K562 (cell line): ENCODE measurements at regions not wholly inside any gene's neighbourhood (a gene's known extent, or its start where the extent isn't known, plus 50 kb on each side); places are given as distances from the start of the nearest gene placed in this dataset.

ENCODE experiments used
- ATAC-seq: fragments of 200-7000 bp; cut with Tn5 transposase; 3 replicates; pipeline ENCODE4 v1.9.1; 2020; ENCODE audit warnings: moderate library complexity
- BruUV-seq: library from RNA; stranded (reverse); fragments of 400-500 nt; replicated peaks from 2 replicates; lab custom pipeline; 2021; lab: Mats Ljungman, UMichigan
- CTCF ChIA-PET: fragments of 300-600 bp; formaldehyde crosslinking; extraction: SDS; loops from one replicate; lab custom pipeline; 2021; ENCODE audit warnings: low intra/inter-chr PET ratio; lab: Yijun Ruan, JAX
- POLR2A ChIA-PET: fragments of 300-600, 350-650 bp; sonication (Branson Sonifier 250); formaldehyde crosslinking; extraction: SDS; loops from one replicate; lab custom pipeline; 2021; ENCODE audit warnings: antibody characterized with exemption, inconsistent platforms; lab: Yijun Ruan, JAX
- DNase-seq, 4 experiments: peaks; one replicate each; pipeline versions ENCODE4 v3.0.0 to v3.0.0-alpha.2; 2011 to 2018; ENCODE audit warnings: low spot score in 3 of 4, mixed read lengths in 3 of 4; ENCODE audit errors: extremely low read depth in 1 of 4
- FAIRE-seq: peaks from 2 replicates; lab custom pipeline; 2011; peaks lifted over from hg19 to GRCh38; lab: Jason Lieb, UNC
- H2AFZ ChIP-seq: 2 replicates; pipeline ENCODE4 v1.6.0; 2011; ENCODE audit warnings: low read depth, low read length, control low read depth, inconsistent platforms
- H3K27ac ChIP-seq: fragments of 200-600 bp; 3 replicates; pipeline ENCODE4 v1.8.0; 2011; ENCODE audit warnings: low read depth, mild to moderate bottlenecking, control low read depth, inconsistent platforms, low read length, moderate library complexity, mixed read lengths; ENCODE audit errors: extremely low read depth
- H3K27me3 ChIP-seq, 2 experiments: fragments of 300-600 bp in 1 of 2; 2 replicates in 1 of 2; 3 replicates in 1 of 2; pipeline versions ENCODE4 v1.6.0 to v1.8.0; 2011; ENCODE audit warnings: inconsistent platforms in 2 of 2, low read length in 2 of 2, mild to moderate bottlenecking in 1 of 2, mixed read lengths in 1 of 2, moderate library complexity in 1 of 2; ENCODE audit not compliant: control insufficient read depth in 2 of 2, insufficient read depth in 2 of 2
- H3K36me3 ChIP-seq: fragments of 300-600 bp; 3 replicates; pipeline ENCODE4 v1.8.0; 2011; ENCODE audit warnings: mild to moderate bottlenecking, low read length, inconsistent platforms; ENCODE audit not compliant: control insufficient read depth, insufficient read depth
- H3K4me1 ChIP-seq, 2 experiments: fragments of 200-600 bp in 1 of 2; replicated peaks in 1 of 2; 2 replicates in 1 of 2; 3 replicates in 1 of 2; pipeline versions ENCODE4 v1.5.1 to v1.8.0; 2011; ENCODE audit warnings: inconsistent platforms in 2 of 2, low read length in 2 of 2, mild to moderate bottlenecking in 1 of 2, mixed read lengths in 1 of 2, moderate library complexity in 1 of 2; ENCODE audit not compliant: control insufficient read depth in 2 of 2, insufficient read depth in 2 of 2
- H3K4me2 ChIP-seq: 2 replicates; pipeline ENCODE4 v1.6.1; 2011; ENCODE audit warnings: low read length, control low read depth, inconsistent platforms, mixed read lengths; ENCODE audit not compliant: insufficient read depth
- H3K4me3 ChIP-seq: fragments of 200-600 bp; sonication (generic), shearing (Covaris generic); 2 replicates; pipeline ENCODE4 v1.5.1; 2016; ENCODE audit warnings: control low read depth, inconsistent platforms
- H3K79me2 ChIP-seq: fragments of 200-600 bp; 3 replicates; pipeline ENCODE4 v1.8.0; 2011; ENCODE audit warnings: low read length, inconsistent platforms; ENCODE audit not compliant: control insufficient read depth, insufficient read depth
- H3K9ac ChIP-seq, 2 experiments: 2 replicates each; pipeline versions ENCODE4 v1.6.0 to v1.6.1; 2011; ENCODE audit warnings: low read depth in 2 of 2, low read length in 2 of 2, control low read depth in 1 of 2, inconsistent platforms in 1 of 2, mild to moderate bottlenecking in 1 of 2, mixed read lengths in 1 of 2; ENCODE audit not compliant: insufficient read depth in 1 of 2
- H3K9me1 ChIP-seq: one replicate; pipeline ENCODE4 v1.6.0; 2011; ENCODE audit warnings: inconsistent platforms, mild to moderate bottlenecking, low read length, moderate library complexity; ENCODE audit not compliant: control insufficient read depth, insufficient read depth
- H3K9me3 ChIP-seq: replicated peaks from 2 replicates; pipeline ENCODE4 v1.5.1; 2011; ENCODE audit warnings: low read depth, low read length, inconsistent platforms; ENCODE audit not compliant: control insufficient read depth, insufficient read depth
- H4K20me1 ChIP-seq: replicated peaks from 2 replicates; pipeline ENCODE4 v1.6.1; 2011; ENCODE audit warnings: low read length, inconsistent platforms, mixed read lengths; ENCODE audit not compliant: control insufficient read depth, insufficient read depth
- BHLHE40 ChIP-seq: IDR thresholded peaks from 2 replicates; pipeline ENCODE4 v1.6.1; 2011; ENCODE audit warnings: low read length, improper control_type of control experiment
- PCBP1 ChIP-seq: fragments of 200-400 bp; formaldehyde crosslinking; IDR thresholded peaks from 2 replicates; pipeline ENCODE4 v1.6.1; 2018; ENCODE audit warnings: mild to moderate bottlenecking, low read depth, low read length; ENCODE audit not compliant: poor library complexity, severe bottlenecking
- PRDM10 ChIP-seq: fragments of 450-650 bp; IDR thresholded peaks from 2 replicates; pipeline ENCODE4 v1.6.1; 2018; ENCODE audit not compliant: partially characterized antibody
- RAD21 ChIP-seq, 2 experiments: fragments of 250-450 bp in 1 of 2; fragments of 450-650 bp in 1 of 2; sonication (Bioruptor Pico) in 1 of 2; formaldehyde crosslinking in 1 of 2; IDR thresholded peaks in 1 of 2; conservative IDR thresholded peaks in 1 of 2; 2 replicates each; pipeline versions ENCODE4 v1.4.0 to v1.8.0; 2020 to 2022; ENCODE audit warnings: mild to moderate bottlenecking in 2 of 2, moderate library complexity in 1 of 2
- SLC30A9 ChIP-seq: fragments of 250-450 bp; sonication (Bioruptor Pico); IDR thresholded peaks from 2 replicates; pipeline ENCODE4 v1.8.0; 2022; ENCODE audit warnings: mild to moderate bottlenecking, moderate library complexity
- ZC3H11A ChIP-seq: IDR thresholded peaks from 2 replicates; pipeline ENCODE4 v1.6.1; 2012; ENCODE audit warnings: low read depth, low read length, improper control_type of control experiment
- WGBS: fragments of 100-300 bp; shearing (Covaris generic); methylation state at CpG from one replicate; pipeline ENCODE4 v1.1.6; 2016; ENCODE audit warnings: low coverage, mixed read lengths; ENCODE audit not compliant: insufficient coverage; ENCODE audit errors: missing lambda C conversion rate; 5-methylcytosine and 5-hydroxymethylcytosine counted together
- in situ Hi-C: fragments of 300-500 bp; cut with MboI; formaldehyde crosslinking; loops from 4 replicates; pipeline ENCODE4 v1.15.0; 2018; ENCODE audit warnings: inconsistent platforms, mixed read lengths
- intact Hi-C: fragments of 100-400 bp; cut with micrococcal nuclease; formaldehyde crosslinking; loops from 2 replicates; pipeline ENCODE4 v1.14.2; 2022
- TF ChIP-seq, protein P1 (sequence below): fragments of 450-650 bp; IDR thresholded peaks from 2 replicates; pipeline ENCODE4 v1.6.1; 2017; ENCODE audit warnings: mild to moderate bottlenecking, moderate library complexity
- TF ChIP-seq, protein P2 (sequence below): fragments of 250-450 bp; sonication (Bioruptor Pico); IDR thresholded peaks from 2 replicates; pipeline ENCODE4 v1.4.0; 2020; ENCODE audit warnings: borderline replicate concordance

DNA sequence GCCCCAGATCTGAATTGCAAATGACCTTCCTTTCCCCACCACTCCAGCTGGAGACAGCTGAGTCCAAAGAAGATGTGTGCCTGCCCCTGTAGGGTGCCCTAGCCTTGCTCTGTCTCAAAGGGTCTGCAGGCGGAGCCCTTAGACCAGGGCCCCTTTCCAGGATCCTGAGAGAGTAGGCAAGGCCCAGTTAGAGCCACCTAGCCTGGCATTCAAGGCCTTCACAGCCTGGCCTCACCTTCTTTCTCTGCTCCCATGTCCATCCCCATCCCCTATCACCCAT is 66.6 kb upstream of the LHX1 start (continued):
- peak in 1 of 2 experiments; percentile 36; a peak in 2 of 4 replicates for TF ChIP-seq RAD21 (CRISPR knock-in tag; conservative IDR thresholded peaks at IDR 0.05 in 1 of 2, IDR thresholded peaks at IDR 0.05 in 1 of 2)
- TF ChIP-seq SLC30A9: no peak
- TF ChIP-seq PCBP1: no peak
- TF ChIP-seq, protein P1, sequence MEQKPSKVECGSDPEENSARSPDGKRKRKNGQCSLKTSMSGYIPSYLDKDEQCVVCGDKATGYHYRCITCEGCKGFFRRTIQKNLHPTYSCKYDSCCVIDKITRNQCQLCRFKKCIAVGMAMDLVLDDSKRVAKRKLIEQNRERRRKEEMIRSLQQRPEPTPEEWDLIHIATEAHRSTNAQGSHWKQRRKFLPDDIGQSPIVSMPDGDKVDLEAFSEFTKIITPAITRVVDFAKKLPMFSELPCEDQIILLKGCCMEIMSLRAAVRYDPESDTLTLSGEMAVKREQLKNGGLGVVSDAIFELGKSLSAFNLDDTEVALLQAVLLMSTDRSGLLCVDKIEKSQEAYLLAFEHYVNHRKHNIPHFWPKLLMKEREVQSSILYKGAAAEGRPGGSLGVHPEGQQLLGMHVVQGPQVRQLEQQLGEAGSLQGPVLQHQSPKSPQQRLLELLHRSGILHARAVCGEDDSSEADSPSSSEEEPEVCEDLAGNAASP: no peak

GRCh38 chr17:36875698-36876293 is 61.5 kb upstream of the LHX1 start:
- no peak overlapping the region for H3K9ac ChIP-seq
- H4K20me1 ChIP-seq: 0 out of 2 replicates have a peak, but pooled peaks cover 3% of the 10 kb centered on the region
- intact Hi-C loops (no loop called here), in situ Hi-C loops (no loop called here)
- CTCF ChIA-PET: no interaction called here
- H3K9me3 ChIP-seq: peaks cover 3% of the 10 kb centered on the region
- H3K79me2 ChIP-seq: no peaks in the 10 kb centered on the region
- FAIRE-seq (no peak), DNase-seq (no peak), ATAC-seq (no peak)
- no peak overlapping the region for H3K27ac ChIP-seq
- no peaks in the 10 kb centered on the region for H3K9me1 ChIP-seq
- peaks cover 0 to 4% of the 10 kb centered on the region in 2 experiments; a peak in 2 of 5 replicates for H3K4me1 ChIP-seq
- peaks cover 0 to 22% of the 10 kb centered on the region in 2 experiments; a peak in 3 of 5 replicates for H3K27me3 ChIP-seq
- POLR2A ChIA-PET: interaction anchor here (0.6 to 0.7 kb wide), 2 partner anchors 10 to 112 kb away, joined by 3 read pairs; no protein-coding TSS in a partner anchor
- TF ChIP-seq BHLHE40 (no peak), ZC3H11A (no peak), PRDM10 (peak; percentile 29)
- TF ChIP-seq, protein P2, sequence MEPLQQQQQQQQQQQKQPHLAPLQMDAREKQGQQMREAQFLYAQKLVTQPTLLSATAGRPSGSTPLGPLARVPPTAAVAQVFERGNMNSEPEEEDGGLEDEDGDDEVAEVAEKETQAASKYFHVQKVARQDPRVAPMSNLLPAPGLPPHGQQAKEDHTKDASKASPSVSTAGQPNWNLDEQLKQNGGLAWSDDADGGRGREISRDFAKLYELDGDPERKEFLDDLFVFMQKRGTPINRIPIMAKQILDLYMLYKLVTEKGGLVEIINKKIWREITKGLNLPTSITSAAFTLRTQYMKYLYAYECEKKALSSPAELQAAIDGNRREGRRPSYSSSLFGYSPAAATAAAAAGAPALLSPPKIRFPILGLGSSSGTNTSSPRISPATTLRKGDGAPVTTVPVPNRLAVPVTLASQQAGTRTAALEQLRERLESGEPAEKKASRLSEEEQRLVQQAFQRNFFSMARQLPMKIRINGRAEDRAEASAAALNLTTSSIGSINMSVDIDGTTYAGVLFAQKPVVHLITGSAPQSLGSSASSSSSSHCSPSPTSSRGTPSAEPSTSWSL (CRISPR knock-in tag): no peak
- no peak overlapping the region for H2AFZ ChIP-seq
- H3K4me2 ChIP-seq: no peak overlapping the region
- no TSS peak for BruUV-seq
- 10% methylated on average over 9 of the region's 10 CpGs for WGBS
- no peaks in the 10 kb centered on the region for H3K36me3 ChIP-seq
- no peak overlapping the region for H3K4me3 ChIP-seq
